ENCODE measurements at regions not wholly inside any gene's neighbourhood (a gene's known extent, or its start where the extent isn't known, plus 50 kb on each side); places are given as distances from the start of the nearest gene placed in this dataset.

DNA sequence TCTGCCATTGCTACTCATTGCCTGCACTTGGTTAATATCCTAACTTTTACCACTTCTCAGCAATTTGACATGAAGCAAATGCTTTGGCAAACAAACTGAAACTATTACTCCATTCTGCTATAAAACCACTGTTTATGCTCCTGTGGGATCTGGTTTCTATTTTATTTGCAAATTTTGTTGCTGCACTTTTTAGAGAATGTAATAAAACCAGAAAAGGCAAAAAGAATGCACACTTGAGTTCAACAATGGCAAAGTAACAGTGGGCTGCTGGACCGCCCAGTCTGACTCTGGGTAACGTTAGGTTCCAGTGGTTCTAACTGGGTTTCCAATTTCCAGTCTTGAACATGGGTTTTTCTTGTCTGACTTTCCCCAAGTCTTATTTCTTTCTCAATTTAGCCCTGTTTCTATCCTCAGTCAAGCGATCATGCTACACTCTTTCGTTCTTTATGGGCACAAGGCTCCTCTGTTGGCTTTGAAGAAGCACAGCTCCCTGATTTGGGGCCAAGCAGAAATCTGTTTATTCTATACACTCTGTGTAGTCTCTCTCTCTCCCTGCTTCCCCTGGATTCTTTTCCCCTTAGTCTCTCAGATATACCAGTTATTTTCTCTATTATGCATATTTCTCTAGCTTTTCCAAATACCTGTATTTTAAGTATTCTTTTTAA, 129.2 kb upstream of the FAM3C start:
- no peak for DNase-seq
- no peaks in the 10 kb centered on the region for H3K9me3 ChIP-seq
- no peak overlapping the region for H3K27ac ChIP-seq
- H3K4me1 ChIP-seq: peaks cover 0 to 2% (median under 1%) of the 10 kb centered on the region in 4 donors
- TF ChIP-seq, protein P1, sequence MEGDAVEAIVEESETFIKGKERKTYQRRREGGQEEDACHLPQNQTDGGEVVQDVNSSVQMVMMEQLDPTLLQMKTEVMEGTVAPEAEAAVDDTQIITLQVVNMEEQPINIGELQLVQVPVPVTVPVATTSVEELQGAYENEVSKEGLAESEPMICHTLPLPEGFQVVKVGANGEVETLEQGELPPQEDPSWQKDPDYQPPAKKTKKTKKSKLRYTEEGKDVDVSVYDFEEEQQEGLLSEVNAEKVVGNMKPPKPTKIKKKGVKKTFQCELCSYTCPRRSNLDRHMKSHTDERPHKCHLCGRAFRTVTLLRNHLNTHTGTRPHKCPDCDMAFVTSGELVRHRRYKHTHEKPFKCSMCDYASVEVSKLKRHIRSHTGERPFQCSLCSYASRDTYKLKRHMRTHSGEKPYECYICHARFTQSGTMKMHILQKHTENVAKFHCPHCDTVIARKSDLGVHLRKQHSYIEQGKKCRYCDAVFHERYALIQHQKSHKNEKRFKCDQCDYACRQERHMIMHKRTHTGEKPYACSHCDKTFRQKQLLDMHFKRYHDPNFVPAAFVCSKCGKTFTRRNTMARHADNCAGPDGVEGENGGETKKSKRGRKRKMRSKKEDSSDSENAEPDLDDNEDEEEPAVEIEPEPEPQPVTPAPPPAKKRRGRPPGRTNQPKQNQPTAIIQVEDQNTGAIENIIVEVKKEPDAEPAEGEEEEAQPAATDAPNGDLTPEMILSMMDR (IDR thresholded peaks at IDR 0.05): no peak
- TF ChIP-seq POLR2A (IDR thresholded peaks at IDR 0.05): no peak
- H3K27me3 ChIP-seq: no peaks in the 10 kb centered on the region
- no peaks in the 10 kb centered on the region for H3K36me3 ChIP-seq
- H3K4me3 ChIP-seq: no peak overlapping the region

DNA sequence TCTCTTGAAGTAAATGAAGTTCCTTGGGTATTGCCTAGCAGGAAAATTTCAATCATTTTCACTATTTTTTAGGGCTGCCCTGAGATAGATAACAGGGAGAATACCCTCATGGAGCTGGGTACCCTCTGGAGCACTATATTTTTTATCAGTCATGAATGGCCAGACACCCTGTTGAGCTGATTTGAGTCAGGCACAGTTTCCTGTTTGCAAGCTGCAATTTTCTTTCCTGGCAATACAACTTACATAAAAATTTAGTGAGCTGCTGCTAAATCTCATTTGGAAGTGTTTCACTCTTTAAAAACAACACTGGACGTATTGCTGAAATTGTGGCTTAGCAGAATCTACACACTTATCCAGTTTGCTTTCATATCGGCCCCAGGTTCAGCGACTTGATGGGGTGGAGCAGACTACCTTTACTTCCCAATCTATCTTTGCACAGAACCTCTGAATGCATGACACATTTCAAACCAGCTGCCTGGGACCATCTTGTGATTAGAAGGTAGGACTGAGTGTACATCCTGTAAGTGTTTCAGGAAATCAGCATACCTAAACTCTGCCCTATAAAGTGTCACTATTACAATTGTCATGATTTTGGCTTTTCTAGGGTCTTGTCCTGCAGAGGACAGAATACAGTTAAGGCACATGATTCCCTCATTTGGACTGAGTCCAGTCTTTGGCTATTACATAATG, 125.7 kb upstream of the FAM3C start:
- no peak for TF ChIP-seq POLR2A (IDR thresholded peaks at IDR 0.05)
- TF ChIP-seq, protein P1 (IDR thresholded peaks at IDR 0.05): no peak
- no peak for DNase-seq
- Histone ChIP-seq H3K4me1 (no peaks in the 10 kb centered on the region), H3K27ac (no peak overlapping the region), H3K9me3 (no peaks in the 10 kb centered on the region), H3K4me3 (no peak overlapping the region), H3K27me3 (no peaks in the 10 kb centered on the region), H3K36me3 (no peaks in the 10 kb centered on the region)

DNA sequence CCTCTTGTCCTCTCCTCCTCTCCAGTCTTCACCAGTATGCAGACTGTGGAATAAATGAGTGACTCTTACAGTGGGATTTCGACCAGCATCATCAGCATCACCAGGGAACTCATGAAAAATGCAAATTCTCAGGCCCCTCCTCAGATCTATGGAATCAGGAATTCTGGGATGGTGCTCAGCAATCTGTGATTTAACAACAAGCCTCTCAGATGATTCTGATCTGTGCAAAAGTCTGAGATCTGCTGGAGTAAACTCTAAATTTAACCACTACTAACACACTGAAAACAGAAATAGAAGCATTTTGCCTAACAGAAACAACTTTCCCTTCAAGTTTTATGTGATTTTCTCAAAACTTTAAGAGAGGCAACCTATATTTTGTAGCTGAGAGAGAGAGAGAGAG, 124.8 kb upstream of the FAM3C start:
- no peak overlapping the region for H3K27ac ChIP-seq
- no peaks in the 10 kb centered on the region for H3K4me1 ChIP-seq
- H3K36me3 ChIP-seq: no peaks in the 10 kb centered on the region
- no peak for DNase-seq
- no peaks in the 10 kb centered on the region for H3K9me3 ChIP-seq
- no peak overlapping the region for H3K4me3 ChIP-seq
- TF ChIP-seq POLR2A (IDR thresholded peaks at IDR 0.05): no peak
- TF ChIP-seq, protein P1 (IDR thresholded peaks at IDR 0.05): no peak
- no peaks in the 10 kb centered on the region for H3K27me3 ChIP-seq

DNA sequence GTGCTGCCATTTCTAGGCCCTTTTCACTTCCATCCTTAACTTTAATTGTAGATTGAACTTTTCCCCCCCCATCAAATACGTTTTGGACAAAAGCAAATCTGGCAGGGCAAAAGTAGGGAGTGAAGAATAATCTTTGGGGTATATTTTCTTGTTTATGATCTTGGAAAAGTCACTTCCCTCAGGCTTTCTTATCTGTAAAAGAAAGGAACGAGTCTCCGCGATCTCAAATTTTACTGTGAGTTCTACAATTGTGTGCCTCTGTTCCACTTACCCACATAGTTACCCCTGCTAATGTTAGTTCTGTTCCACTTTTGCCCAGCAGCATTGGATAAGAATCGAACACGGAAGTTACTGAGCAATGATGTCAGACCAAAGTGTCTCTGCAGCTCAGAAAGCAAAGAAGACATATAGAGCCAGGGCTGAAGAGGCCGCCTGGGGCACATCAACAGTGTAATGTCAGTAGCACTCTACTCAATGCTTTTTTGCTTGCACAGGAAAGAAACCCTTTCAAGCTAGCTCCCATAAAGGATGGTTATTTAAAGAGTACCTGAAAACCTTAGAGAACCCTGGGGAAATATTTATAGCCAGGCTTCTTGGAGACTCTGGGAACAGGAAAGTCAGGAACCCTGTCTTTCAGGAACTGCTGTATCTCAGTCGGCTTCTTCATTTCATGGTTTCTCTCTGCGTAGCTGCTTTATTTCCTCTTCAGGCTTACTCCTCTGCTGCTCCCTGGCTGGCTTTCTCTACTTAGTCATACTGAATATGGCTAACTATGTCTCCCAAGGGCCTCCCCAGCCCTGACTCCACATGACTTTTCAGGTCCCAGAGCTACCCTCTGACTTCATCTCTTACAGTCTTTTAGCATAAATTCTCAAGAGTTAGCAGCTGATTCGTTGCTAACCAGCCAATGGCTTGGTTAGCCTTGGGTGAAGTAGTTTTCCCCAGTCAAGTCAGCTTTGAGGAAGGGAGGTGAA, 123.7 kb upstream of the FAM3C start:
- no peaks in the 10 kb centered on the region for H3K9me3 ChIP-seq
- DNase-seq: no peak
- H3K4me1 ChIP-seq: no peaks in the 10 kb centered on the region
- H3K36me3 ChIP-seq: no peaks in the 10 kb centered on the region
- TF ChIP-seq POLR2A (IDR thresholded peaks at IDR 0.05): no peak
- TF ChIP-seq, protein P1 (IDR thresholded peaks at IDR 0.05): no peak
- no peaks in the 10 kb centered on the region for H3K27me3 ChIP-seq
- H3K4me3 ChIP-seq: no peak overlapping the region
- H3K27ac ChIP-seq: no peak overlapping the region

DNA sequence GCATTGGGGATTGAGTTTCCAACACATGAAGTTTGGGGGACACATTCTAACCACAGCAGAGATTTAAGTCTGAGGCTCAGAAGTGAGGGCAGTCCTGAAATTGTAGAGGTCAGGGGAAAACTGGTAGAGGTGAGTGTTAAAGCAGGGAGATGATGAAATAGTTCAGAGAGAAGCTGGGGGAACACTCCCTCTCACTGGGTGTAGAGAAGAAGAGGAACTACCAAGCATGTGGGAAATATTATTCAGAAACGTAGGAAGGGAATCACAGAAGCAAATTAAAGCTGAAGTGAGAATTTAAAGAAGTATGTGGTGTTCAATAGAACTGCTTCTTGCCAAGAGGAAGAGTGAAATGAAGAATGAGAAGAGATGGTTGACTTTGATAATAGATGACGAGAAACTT, 121.5 kb upstream of the FAM3C start:
- TF ChIP-seq, protein P1 (IDR thresholded peaks at IDR 0.05): no peak
- TF ChIP-seq POLR2A (IDR thresholded peaks at IDR 0.05): no peak
- Histone ChIP-seq H3K9me3 (no peaks in the 10 kb centered on the region), H3K36me3 (no peaks in the 10 kb centered on the region), H3K27ac (no peak overlapping the region), H3K4me3 (no peak overlapping the region), H3K4me1 (no peaks in the 10 kb centered on the region), H3K27me3 (no peaks in the 10 kb centered on the region)
- DNase-seq: no peak

Data from Peyer's patch (tissue), 4 donors.